ENCODE measurements at regions not wholly inside any gene's neighbourhood (a gene's known extent, or its start where the extent isn't known, plus 50 kb on each side); places are given as distances from the start of the nearest gene placed in this dataset.

GRCh38 chr4:130814896-130815295, 1718.9 kb downstream of the C4orf33 start:
- TF ChIP-seq CTCF (IDR thresholded peaks at IDR 0.05) (no peak), ZFX (IDR thresholded peaks at IDR 0.05; ENCODE audit: borderline replicate concordance) (no peak)
